NCI-H1436 (cell line): ENCODE measurements at regions not wholly inside any gene's neighbourhood (a gene's known extent, or its start where the extent isn't known, plus 50 kb on each side); places are given as distances from the start of the nearest gene placed in this dataset.
"Not testable (repeated sequence)": the region's sequence is repeated elsewhere in the genome, so short reads cannot be mapped to it uniquely, and the experiment has no call there.

Source experiments
- DNase-seq: peaks from one replicate; lab custom pipeline; 2025; lab: John Stamatoyannopoulos, UW

DNA sequence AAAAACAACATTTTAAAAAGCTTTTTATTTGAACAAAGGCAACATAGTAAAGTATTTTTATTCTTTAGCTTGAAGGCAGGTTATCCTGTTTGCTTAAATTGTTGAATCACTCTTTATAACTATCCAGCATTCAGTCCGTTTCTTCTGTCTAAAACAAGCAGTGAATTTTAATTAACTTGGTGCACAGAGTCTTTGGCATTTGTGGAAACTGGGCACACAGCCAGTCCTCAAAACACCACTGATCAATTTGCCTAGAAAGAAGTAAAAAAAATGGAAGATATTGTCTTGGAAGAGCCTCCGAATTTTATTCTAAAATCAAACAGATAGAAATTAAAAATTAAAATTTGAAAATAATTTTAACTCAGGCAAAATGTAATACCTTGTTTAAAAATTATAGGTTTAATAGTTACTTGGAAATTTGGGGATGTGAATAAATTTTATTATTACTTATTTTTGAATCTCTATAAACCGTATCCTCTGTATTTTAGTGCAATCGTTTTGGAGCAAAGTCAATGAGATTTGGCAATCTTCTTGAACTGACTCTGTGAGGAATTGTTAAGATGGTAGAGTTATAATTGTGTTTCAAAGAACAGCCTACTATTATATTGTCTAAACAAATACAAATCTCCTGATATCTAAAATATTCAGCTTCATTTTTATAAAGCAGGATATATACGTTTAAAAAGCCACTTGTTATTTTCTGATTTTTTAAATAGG lies 927.0 kb downstream of the SLC16A7 start:
- no peak for DNase-seq

DNA sequence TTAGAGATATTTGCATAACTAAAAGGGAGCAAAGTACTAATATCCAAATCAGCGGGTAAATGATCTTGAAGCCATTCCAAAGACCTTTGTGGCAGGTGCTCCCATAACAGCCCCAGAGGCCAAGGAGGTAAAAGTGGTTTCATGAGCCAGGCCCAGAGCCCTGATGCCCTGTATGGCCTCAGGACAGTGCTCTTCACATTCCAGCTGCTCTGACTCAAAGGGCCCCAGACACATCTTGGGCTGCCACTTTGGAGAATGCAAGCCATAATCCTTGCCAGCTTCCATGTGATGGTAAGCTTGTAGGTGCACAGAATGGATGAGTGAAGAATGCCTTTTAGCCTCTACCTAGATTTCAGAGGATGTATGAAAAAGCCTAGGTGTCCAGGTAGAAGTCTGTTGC lies 933.4 kb downstream of the SLC16A7 start:
- no peak for DNase-seq

DNA sequence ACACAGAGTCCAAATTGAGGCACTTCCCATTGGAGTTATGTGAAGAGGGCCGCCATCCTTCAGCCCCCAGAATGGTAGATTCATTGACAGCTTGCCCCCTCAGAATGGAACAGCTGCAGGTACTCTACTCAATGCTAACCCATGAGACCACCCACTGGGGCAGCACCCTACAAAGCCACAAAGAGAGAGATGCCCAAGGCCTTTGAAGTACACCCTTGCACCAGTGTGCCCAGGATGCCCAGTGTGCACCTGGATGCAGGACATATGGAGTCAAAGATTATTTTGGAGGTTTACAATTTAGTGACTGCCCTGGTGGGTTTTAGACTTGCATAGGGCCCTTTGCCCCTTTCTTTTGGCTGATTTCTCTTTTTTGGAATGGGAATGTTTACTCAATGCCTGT lies 933.9 kb downstream of the SLC16A7 start:
- no peak for DNase-seq

DNA sequence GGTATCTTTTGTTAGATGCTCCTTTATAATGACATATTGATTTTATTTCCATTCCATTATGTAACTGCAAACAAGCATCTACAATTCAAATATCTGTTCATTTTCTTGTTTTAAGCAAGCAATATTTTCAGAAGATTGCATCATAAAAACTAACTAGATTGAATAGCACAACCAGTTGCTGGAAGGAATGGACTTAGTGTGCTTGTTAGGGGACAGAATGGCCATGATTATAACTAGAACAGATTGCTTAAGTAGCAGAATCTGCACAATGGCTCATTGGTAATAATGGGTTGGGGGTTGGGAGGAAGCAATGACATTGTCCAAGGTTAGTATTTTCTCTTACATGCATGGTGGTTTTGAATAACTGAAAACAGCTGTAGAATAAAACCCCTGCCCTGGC lies 939.5 kb downstream of the SLC16A7 start:
- DNase-seq = no peak

DNA sequence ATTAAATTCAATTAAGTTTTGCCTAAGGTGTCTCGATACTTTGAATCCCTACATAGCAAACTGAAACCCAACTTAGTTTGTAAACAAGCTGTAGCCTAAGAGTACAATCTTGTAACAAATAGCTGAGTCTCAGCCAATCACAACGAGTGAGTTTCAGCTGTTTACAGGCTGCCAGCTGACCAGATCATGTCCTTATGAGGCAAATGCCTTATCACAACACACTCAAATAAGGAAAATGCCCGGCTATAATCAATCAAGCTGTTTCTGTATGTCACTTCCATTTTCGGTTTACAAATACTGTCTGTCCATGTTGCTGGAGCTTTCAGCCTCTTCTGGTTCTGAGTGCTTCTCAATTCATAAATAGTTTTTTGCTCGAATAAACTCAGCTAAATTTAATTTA lies 943.8 kb downstream of the SLC16A7 start:
- no peak for DNase-seq

DNA sequence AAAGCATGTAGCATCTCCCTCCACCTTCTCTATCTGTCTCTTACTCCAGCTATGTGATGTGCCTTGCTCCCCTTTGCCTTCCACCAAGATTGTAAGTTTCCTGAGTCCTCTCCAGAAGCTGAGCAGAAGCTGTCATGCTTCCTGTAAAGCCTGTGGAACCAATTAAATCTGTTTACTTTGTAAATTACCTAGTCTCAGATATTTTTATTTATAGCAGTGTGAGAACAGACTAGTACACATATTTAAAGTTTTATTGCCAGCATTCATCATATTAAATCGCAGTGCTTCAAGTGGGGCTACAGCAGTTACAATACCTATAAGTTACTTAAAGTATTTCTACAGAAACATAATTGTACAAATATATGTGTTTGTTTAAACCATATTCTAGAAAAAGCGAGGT lies 973.1 kb downstream of the SLC16A7 start:
- DNase-seq = no peak

DNA sequence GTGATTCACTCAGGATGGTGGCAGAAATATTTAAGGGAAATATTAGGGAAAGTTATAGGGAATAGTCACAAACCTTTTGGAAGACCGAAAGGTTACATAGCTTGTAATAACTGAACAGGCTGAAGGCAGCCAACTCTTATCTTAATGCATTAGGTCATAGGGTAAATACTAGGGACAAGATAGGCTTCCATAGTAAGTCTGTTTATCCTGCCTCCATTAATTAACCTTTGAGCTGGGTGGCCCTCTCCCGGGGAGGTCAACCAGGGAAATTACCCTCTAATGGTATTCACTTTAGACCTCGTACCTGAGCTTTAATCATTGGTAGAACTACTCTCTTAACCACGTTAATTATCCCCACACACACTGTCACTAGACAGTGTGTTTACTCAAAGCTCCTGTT lies 981.8 kb downstream of the SLC16A7 start:
- DNase-seq = no peak

DNA sequence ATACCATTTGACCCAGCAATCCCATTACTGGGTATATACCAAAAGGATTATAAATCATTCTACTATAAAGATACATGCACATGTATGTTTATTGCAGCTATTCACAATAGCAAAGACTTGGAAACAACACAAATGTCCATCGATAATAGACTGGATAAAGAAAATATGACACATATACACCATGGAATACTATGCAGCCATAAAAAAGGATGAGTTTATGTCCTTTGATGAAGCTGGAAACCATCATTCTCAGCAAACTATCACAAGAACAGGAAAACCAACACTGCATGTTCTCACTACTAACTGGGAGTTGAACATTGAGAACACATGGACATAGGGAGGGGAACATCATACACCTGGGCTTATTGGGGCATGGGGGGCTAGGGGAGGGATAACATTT lies 991.8 kb downstream of the SLC16A7 start:
- not testable (repeated sequence) for DNase-seq

DNA sequence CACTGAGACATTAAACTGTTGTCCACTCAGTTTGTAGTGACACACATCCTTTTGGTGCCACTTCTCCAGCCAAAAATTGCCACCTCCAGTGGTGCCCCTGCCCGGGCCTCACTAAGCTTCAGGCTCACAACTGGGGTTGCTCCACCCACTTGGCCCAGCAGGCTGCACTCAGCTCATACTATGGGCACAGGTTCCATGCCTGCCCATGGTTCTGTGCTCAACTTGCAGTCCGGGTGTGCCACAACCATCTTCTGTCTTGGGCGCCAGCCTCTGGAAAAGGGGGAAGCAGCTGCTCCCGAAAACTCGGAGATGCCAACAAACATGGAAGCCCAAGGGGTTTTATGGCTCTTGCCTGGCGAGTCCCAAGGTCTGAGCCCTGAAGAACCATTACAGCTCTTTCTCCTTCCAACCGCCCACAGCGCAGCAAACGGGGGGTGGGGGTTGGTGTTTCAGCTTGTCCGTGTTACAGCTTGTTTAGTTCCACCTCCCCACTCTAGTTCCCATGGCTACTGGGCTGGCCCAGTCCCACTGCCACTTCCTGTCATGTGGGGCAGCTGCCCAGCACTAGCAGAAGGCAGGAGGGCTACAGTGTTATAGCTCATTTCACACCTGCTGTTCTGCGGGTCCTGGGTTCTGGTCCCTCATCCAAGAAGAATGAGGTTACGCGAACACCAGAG lies 998.3 kb downstream of the SLC16A7 start:
- DNase-seq = no peak

DNA sequence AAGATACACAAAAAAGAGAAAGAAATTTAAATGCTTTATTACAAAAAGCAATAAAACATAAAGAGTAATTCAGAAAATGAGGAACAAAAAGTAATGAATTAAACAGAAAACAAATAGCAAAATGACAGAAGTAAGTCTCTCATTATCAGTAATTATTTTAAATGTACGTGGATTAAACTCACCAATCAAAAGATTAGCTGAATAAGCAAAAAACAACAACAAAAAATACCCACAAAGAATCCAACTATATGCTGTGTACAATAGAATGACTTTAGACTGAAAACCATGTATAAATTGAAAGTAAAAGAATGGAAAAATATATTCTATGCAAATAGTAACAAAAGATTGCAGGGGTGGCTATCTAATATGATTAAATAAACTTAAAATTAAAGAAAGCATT lies 1006.8 kb downstream of the SLC16A7 start:
- DNase-seq = no peak

DNA sequence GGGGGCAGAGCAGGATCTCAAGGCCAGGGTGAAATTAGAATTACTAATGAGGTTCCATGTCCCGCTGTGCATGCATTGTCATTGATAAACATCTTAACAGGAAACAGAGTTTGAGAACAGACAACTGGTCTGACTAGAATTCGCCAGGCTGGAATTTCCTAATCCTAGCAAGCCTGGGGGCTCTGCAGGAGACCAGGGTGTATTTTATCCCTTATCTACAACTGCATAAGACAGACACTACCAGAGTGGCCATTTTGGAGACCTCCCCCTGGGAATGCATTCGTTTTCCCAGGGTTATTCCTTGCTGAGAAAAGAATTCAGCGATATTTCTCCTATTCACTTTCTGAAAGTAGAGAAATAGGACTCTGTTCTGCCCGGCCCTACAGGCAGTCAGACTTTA lies 1007.6 kb downstream of the SLC16A7 start:
- not testable (repeated sequence) for DNase-seq

DNA sequence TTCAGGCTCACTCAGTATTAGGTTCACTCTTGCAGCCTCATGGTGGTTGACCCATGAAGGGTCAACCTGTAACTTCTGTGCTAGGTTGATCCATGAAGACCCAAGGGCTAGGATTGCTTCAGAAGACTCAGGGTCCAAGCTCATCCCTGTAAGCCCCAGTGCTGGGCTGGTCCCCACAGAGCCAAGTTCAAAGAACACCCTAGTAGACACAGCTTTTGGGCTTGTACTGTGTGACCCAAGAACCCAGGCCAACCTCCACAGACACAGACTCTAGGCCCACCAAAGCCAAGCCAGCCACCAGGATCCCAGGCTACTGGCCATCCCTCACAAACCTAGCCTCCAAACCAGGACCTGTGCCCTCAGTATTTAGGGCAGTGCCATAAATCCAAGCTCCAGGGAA lies 1020.6 kb downstream of the SLC16A7 start:
- DNase-seq = no peak

DNA sequence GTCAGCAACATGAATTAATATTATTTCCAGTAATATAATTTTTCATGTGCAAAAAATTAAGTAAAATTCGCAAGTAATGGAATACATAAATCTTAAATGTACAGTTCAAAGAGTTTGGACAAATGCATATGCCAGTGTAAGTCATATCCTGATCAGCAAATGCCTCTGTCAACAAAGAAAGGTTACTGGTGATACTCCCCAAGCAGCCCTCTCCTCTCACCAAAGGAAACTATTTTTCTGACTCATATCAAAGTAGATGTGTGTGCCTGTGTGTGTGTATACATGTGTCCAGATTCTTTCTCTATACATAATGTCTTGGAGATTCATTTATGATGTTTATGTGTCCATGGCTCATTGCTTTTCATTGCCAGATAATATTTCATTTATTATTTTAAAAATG lies 1035.0 kb downstream of the SLC16A7 start:
- DNase-seq = no peak

DNA sequence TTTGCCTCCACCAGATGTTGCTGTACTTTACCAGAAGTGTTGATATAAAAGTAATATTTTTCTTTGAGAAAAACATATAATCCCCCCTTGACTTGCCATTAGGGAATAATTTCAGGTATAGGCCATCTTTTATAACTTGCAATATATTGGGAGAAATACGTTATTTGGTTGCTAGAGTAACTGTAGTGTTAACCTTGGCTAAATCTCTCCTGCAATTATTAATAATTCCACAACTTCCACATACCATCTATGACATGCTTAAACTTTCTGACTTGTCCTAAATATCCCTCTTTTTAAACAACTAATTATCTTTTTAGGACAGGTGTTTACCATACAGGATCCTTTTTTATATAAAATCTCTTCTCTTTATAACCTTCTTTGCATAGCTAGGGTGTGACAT lies 1048.2 kb downstream of the SLC16A7 start:
- no peak for DNase-seq

DNA sequence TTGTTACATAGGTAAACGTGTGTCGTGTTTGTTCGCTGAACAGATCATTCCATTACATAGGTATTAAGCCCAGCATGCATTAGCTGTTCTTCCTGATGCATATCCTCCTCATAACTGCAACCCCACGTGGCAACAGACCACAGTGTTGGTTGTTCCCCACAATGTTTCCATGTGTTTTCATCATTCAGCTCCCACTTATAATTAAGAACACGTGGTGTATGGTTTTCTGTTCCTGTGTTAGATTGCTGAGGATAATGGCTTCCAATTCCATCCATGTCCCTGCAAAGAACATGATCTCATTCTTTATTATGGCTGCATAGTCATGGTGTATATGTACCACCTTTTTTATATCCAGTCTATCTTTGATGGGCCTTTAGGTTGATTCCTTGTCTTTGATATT lies 1071.1 kb downstream of the SLC16A7 start:
- no peak for DNase-seq

DNA sequence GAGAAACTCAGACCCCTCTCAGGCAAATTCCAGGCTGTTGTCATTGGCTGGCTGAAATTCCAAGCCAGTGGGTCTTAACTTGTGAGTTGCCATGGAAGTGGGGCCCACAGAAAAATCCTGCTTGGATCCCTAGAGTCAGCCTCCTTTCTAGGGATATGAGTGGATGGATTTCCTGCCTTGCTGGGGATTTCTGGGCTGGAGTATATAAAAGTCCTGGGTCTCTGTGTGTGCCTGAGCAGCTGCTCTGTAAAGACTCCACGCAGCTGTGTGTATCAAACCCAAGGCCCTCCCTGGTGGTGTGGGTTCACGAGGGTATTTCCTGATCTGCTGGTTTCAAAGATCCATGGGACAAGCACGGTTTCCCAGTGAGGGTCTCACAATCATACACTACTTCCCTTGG lies 1077.1 kb downstream of the SLC16A7 start:
- DNase-seq = no peak

DNA sequence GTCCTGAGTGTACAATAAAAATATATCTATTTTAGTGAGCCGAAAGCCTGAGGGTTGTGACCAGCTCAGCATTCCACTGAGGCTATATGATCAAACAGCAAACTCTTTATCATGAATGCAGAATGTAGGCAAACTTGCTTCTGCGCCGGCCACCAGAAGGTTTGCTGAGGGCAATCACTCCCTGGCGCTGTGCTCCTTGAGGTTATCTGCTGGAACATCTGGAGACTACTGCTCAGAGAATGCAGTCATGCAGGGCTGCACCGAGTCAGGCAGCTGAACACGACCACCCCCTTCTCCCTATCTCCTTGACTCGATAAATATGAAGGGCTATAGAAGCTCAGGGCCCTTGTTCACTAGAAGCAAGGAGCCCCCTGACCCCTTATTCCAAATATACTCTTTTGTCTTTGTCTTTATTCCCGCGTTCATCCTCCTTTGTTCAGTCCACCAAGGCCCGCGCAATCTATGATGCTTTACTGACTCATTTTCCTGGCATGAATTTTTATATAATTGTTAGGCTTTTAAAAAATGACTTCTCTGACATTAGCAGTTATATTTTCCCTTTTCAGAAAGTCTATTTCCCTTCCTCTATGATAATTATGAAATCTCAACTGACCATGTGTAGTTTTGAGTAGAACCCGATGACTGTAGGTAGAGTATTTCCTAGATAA lies 1089.3 kb downstream of the SLC16A7 start:
- DNase-seq = no peak

DNA sequence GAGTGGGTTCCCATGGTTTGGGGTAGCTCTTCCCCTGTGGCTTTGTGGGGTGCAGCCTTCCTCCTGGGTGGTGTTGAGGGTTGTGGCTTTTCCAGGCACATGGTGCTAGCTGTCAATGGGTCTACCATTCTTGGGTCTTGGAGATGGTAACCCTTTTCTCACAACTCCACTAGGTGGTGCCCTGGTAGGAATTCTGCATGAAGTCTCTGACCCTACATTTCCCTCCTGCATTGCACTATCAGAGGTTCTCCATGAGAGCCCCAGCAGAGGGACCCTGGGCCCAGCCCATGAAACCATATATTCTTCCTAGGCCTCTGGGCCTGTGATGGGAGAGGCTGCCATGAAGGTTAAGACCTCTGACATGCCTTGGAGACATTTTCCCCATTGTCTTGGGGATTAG lies 1093.3 kb downstream of the SLC16A7 start:
- DNase-seq = no peak

DNA sequence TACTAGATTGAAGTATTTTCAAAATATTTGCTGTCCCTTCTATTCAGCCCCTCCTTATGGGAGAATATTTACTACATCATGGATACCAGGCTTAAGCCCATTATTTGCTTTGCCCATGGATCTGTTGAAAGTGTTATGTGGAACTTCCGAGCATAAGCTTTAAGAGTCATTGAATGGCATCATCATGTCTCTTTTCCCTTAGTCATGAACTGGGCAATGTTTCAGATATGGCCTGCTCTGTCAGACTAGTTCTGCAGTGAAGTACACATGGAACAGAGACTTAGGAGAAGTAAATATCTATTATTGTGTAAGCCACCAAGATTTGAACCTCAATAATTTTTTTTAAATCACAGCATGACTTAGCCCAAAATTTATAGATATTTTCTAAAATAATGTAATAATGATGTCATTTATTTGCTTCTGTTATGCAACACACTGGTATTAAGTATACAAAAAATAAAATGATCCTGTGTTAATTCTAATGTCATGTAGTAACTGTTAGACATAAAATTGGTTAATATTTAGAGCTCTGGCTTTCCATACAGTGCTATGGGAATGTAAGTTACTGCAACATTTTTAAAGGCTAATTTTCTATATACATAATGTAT lies 1097.3 kb downstream of the SLC16A7 start:
- no peak for DNase-seq

DNA sequence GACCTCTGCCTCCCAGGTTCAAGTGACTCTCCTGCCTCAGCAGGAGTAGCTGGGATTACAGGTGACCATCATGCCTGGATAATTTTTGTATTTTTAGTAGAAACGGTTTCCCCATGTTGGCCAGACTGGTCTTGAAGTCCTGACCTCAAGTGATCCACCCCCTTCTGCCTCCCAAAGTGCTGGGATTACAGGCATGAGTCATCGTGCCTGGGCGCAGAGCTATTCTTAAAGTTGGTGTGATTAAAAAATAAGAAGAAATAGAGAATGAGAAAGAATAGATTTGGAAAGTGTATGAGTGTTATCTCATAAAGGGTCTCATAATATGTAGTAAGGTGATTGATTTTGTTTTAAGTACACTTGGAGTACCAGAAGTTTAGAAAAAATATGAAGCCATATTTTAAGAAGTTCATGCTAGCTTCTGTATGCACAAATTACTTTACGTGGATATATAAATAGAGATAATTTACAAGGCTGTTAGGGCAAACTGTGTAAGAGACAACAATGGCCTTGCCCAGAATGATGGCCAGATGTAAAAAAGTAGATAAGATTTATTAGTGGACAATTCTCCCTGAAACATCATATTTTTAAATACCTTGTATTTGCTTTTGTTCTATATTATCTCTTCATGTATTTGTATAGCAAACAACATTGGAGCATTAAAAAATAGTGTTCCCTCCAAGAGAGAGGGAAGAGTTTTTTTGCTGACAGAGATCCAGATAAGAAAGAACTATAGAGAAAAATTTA lies 1108.5 kb downstream of the SLC16A7 start:
- DNase-seq = no peak

DNA sequence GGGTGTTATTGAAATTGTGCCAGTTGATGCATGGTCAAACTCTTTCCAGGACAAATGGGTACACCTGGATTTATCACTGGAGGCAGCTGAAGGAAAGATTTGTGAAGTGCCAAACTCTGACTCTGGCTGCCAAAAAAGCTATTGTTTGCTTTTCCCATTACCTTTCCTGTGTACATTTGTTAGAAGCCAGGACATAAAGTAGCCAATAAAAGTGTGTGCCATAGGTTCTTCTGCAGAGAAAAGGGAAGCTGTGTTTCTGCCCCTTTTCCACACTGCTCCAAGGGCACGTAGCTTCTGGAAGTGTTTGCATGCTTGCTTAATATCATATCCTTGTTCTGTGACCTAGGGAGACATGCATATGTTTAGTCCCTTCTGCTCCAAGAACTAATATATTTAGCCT lies 1114.4 kb downstream of the SLC16A7 start:
- no peak for DNase-seq
